HG02759 (cell line): ENCODE measurements at regions not wholly inside any gene's neighbourhood (a gene's known extent, or its start where the extent isn't known, plus 50 kb on each side); places are given as distances from the start of the nearest gene placed in this dataset.
"Not testable (repeated sequence)": the region's sequence is repeated elsewhere in the genome, so short reads cannot be mapped to it uniquely, and the experiment has no call there.

Experiments
- ATAC-seq: cut with Tn5 transposase; IDR thresholded peaks from one replicate; pipeline ENCODE4 v1.9.1; 2021; ENCODE audit warnings: mild to moderate bottlenecking, moderate library complexity; ENCODE audit not compliant: unreplicated experiment

DNA sequence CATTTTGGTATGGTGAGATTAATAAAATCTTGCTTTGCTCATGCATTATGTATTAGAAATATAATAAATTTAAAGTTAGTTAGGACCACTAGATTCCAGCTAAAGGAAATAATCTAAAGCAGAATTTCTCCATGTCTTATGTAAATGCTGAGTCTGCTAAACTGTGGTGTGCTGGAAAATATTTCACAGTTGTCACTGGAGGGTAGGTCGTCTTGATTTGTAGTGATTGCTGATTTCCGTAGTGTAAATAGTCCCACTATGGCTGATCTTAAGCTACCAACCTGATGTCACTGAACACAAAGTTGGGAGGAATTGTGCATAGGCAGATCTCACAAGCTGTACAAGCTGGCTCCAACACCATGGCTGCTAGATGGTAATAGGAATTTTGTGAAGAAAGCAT is 133.4 kb upstream of the NR3C2 start:
- no peak for ATAC-seq

DNA sequence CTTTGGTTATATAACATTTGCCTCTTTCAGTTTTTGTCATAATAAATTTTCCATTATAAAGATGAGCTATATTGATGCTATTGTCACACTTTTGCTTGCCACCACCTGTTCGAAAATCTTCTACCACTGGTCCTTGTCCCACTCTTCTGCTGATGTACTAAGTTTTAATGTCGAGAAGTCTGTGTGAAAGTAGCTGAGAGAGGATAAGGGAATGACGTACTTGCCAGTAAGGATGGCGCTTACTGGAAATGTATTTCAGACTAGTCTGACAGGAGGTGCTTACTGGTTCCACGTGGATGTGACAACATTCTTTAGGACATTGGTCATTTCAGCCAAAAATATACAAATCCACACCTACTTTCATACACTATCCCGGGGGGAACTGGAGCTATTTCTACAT is 132.7 kb upstream of the NR3C2 start:
- no peak for ATAC-seq

DNA sequence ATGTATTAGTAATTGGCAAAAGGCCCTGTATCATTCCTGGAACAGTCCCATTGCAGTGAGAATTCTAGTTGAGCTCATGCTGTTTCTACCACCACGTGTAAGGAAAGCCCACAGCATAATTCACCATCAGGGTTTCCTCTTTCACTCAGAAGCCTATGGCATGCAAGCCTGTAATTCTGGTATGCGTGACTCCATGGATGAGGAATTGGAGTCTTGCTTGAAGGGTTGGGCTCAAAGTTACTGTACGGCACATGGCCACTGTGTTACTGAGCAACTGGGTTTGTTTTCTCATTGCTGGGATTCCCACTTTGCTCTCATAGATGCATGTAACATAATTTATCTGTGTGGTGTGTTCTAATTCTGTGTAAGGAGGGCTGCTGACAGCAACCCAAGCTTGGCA is 132.3 kb upstream of the NR3C2 start:
- no peak for ATAC-seq

DNA sequence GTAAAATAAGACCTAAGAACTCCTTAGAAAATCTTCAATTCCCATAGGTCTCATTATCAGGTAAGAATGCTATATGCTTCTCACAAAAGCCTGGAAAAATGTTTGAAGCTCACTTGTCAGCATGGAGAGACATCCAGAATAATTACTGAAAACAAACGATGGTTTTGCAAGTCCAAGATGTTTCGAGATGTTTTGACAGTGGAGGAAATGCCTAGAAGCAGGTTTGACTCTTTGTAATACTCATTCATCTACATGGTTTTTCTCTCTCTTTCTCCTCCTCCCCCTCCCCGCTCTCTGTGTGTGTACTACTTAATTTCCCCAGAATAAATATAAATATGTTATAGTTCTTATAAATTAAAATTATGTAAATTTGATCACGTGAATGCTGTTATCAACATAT is 131.9 kb upstream of the NR3C2 start:
- ATAC-seq = no peak

DNA sequence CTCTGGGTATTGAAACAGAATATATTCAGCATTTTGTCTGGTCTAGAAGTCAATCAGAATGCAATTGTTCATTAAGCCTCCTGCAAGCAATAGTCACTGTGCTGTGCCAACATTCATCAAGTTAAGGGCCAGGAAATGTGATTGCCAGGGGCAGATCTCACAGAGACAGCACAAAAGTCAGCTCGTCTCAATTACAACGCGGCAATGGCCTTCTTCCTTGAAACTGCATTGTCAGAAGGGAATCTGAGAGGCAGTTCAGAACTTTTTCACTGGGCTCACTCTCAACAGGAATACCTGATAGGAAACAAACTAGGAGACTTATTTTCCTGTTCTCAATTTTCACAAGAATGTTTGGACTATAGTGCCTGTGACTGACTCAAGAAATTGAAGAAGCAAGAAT is 131.1 kb upstream of the NR3C2 start:
- no peak for ATAC-seq

DNA sequence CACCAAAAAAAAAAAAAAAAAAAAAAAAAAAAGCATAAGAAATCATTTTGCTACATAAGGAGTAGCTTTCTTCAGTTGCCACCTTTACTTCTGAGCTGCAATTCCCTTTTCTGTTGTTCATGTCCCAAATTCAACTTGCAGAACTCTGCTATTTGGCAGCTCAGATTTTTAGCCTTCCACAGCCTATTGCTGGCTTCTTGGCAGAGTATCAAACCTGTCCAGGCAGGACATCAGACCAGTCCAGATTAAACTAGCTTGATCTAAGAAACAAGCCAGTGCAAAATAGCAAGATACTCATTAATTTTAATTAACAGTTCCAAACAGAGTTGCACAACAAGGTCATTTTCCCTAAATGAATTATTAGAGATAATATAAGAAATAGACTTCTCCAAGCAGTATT is 123.6 kb upstream of the NR3C2 start:
- ATAC-seq = no peak

DNA sequence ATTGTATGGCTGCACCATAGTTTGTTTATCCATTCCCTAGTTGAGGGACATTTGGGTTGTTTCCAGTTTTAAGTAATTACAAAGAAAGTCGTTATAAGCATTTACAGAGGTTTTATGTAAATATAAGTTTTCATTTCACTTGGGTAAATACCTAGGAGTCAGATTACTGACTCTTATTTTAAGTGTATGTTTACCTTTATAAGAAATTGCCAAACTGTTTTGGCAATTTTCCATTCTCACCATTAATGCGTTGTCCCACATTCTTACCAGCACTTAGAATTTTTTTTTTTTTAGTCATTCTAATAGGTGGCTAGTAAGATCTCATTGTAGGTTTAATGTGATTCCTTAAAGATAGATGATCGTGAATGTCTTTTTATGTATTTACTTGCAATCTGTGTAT is 121.5 kb upstream of the NR3C2 start:
- ATAC-seq = no peak

DNA sequence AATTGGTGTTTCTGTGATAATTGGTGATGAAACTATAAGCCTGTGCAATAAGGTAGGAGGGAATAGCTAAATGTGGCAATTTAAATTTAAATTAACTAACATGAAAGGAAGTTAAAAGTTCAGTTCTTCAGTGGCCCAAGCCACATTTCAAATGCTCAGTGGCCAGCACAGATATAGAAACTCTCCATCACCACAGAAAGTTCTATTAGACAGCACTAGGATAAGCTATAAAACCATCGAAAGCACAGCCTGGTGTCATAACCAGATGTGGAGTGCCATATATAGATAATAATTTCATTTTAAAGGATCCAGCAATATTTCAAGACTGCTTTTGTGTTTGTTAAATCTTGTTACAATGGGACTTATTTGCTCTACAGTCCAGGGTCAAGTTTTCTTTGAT is 119.3 kb upstream of the NR3C2 start:
- no peak for ATAC-seq

DNA sequence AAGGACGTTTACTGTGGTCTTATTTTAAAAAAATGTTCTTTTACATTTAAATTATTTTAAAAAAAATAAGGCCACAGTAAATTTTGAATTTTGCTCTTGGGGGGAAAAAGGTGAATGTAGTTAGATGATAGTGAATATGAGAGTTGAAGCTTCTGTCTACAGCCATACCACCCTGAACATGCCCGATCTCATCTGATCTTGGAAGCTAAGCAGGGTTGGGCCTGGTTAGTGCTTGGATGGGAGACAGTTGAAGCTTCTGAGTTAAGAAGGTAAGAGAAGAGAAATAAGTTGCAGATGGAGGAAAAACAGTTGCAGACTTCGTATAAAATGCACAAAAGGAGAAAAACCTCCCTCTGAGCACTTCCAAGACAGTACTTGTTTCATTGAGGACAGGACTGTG is 115.6 kb upstream of the NR3C2 start:
- no peak for ATAC-seq

DNA sequence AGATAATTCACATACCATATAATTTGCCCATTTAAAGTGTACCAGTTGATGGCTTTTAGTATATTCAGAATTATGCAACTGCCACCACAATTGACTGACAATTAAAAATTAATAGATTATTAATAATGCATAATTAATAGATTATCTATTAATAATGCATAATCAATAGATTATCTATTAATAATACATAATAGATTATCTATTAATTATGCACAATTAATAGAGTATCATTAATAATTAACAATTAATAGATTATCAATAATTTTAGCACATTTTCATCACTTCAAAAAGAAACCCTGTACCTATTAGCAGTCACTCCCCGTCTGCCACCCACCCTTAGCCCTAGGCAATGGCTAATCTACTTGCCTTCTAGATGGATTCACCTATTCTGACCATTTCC is 108.6 kb upstream of the NR3C2 start:
- no peak for ATAC-seq

DNA sequence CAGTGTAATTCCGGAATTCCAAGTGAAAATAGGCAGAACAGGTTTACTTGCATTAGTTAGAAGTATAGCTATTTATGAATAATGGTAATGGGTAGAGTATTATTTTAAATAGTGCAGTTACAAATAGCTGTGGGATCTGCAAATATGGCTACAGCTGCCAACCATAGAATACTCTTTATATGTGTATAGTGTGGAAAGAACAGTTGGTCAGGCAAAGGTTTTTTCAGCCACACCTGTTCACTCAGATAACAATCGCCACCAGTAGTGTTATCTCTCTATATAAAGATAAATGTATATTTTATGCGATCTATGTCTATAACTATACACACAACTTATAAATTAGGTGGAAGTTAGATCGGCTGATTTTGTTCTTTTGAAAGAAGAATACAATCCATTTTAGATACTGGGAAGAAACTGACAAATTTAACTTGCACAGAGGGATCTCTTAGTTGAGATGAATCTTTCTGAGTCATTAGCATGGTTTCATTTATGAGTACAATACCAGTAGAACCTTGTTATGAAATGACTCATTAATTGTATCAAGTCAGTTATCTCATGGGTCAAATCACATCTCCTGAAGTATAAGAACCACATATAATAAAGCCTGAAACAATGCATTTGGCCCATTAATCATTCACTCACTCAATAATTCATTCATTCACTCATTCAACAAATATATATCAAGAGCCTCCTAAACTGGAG is 100.9 kb upstream of the NR3C2 start:
- ATAC-seq = no peak

DNA sequence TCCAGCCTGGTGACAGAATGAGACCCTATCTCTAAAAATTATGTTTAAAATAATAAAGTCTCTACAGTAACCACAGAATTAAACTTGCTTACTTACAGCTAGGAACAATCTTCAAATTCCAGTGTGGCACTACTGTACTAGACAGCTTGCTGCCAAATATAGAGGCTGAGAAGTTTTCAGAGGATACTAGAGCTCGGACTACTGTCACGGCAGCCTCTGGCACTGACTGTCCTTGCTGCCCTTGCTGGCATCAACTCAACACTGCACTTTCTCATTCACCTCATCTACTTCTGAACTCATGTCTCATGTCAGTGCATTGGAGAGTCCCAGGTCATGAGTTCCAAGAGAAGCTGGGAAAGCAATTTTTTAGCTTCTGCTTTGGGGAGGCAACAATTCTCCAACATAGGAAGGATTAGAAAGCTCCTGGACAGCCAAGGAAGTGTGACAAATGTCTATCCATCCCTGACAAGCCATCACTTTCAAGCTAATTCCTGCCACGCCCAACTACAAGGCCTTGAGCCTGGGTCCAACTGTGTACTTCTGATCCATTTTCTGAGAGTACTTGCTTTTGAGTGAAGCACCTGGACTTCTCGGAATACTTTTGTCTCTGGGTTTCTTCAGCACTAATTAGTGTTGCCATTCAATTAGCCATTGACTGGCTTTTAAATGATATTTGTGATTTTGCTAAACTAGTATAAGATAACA is 98.6 kb upstream of the NR3C2 start:
- no peak for ATAC-seq

DNA sequence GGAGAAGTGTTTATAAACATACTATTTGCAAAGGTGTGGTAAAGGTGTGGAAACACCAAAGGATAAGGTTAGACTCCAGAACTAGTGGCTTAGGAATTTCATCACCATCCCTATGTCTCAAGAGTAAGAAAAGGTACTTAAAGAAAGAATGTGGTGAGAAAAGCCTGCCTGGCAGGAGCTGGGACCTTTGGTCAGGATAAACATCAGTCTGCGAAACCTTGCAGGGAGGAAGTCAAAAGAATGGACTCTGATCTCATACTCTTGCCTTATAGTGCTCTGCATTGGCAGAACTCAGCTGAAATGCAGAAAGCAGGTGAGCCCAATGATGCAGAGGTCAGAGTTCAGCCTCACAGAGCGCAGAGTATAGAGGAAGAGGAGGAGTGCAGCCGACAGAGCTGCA is 97.2 kb upstream of the NR3C2 start:
- no peak for ATAC-seq

DNA sequence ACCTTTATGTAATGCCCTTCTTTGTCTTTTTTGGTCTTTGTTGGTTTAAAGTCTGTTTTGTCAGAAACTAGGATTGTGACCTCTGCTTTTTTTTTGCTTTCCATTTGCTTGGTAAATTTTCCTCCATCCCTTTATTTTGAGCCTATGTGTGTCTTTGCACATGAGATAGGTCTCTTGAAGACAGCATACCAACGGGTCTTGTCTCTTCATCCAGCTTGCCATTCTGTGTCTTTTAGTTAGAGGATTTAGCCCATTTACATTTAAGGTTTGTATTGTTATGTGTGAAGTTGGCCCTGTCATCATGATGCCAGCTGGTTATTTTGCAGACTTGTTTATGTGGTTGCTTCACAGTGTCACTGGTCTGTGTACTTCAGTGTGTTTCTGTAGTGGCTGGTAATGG is 91.6 kb upstream of the NR3C2 start:
- ATAC-seq = not testable (repeated sequence)

DNA sequence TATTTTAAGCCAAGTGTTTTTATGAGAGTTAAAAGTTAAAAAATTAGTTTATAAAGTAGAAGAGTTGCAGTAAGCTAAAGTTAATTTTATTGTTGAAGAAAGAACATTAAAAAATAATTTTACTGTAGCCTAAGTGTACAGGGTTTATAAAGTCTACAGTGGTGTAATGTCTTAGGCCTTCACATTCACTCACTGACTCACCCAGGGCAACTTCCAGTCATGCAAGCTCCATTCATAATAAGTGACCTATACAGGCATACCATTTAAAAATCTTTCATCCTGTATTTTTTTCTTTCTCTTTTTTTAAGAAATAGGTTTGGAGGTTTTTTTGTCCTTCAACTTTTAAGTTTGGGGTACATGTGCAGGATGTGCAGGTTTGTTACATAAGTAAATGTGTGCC is 87.9 kb upstream of the NR3C2 start:
- no peak for ATAC-seq

DNA sequence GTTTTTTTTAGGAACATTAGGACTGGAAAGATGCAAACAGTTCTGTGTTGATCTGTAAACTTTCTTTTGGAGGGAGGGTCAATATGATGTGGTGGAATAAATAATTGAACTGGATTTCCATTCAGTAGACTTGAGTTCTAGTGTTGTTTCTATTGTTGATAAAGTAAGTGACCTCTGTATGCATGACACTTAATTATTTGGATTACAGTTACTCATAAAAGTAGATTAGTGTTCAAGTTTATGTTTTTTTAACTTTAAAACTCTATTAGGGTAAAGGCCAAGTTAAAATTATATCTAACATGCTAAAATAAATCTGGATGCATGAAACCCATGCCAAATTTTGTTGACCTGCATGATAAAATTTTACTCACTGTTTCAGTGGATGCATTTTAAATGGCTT is 85.4 kb upstream of the NR3C2 start:
- ATAC-seq = no peak

DNA sequence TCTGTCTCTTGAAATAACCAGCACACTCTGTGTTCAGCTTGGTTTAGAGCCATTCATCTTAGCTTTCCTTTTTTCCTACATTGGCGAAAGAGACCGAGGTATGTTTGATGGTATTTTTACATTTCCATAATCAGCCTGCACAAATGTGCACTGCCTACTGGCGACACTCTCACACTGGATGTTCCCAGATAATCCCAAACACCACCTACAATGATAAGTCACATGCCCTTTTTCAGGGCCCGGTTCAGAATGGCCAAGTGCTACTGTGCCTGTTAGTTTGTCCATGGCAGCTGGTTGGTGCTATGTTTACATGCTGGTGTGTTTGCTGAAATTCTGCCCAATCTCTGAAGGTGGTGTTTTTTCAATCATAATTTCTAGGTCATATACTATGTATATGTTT is 80.8 kb upstream of the NR3C2 start:
- ATAC-seq = no peak

DNA sequence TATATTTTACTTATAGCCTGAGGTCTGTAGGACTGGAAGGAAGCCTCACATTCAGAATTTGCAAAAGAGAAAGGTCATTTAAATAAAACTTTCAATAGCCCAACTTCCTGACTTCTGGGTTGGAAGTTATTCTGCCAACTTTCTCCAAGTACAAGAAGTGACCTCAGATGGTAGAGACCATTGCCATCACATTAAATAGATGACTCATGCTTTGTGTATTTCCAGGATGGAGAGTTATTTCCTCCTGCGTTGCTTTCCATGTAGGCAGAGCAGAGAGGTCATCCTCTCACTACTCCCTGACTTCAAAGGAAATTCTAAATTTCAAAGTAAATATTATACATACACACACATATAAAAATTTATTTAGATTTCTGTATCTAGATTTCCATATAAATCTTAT is 73.0 kb upstream of the NR3C2 start:
- no peak for ATAC-seq

DNA sequence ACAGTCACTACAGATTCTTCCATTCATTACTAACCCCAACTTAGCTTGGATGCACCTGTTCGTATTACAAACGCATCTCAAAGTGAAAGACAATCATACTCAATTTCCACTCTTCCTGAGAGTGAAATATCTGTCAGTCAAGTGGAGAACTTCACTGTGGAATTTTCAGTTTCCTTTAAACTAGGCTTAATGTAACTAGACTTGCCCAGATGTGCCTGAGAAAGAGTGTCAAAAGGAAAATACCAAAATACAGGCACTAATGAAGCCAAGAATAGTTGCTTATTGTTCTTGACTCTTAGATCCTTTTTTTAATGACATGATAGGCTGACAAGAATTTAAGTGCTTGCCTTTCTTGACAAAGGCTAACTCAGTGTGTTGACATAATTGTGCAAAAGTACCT is 72.4 kb upstream of the NR3C2 start:
- ATAC-seq = no peak

DNA sequence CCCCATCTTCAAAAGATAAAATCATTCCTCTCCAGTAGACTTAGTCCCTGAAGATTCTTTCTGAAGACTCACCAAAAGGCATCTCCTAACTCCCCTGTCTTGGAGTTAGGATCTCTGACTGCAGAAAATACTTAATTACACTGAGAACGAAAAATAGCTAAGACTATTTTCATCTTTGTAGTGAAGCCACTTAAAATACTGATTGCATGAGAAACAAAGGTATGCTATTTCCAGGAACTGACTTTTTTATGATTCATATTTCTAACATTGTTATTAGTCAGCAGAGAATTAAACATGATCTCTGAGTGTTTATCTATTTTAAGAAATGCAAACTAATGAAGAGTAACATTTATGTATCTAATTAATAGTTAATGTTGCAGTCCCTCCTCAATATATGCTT is 71.8 kb upstream of the NR3C2 start:
- ATAC-seq = no peak

DNA sequence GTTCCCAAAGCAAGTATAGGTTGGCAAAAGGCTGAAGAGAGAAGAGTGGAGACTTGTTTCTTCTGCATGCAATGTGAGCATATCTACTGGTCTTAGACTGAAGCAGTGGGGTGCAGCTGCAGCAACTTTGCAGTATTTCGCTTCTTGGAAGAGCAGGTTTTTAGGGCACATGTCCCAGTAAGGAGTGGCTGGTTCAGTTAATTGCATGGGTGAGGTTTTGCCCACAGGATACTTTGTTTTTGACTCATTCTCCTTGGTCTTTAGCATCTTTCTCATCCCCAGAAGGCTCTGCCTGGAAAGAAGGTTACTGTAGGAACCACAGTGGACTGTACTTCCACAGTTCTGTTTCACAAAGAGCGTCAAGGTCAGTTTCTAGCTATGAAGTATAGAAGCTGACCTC is 68.0 kb upstream of the NR3C2 start:
- ATAC-seq = no peak

DNA sequence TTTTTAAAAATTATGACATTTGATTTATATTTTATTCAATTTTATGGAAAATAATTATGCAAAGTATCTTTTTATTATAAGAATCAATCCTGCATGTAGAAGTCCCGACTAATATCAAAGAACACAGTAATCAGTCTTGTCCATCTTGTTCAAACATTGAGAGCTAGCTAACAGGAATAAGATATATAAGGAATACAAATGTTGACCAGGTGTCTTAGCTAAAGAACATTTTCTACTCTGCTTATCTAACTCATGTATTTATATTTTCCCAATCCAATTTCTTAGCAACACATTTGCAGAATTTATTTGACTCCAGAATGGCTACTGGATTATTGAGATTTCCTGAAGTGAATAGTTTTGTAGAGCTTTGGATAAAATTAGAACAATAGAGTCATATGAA is 61.5 kb upstream of the NR3C2 start:
- ATAC-seq = no peak

DNA sequence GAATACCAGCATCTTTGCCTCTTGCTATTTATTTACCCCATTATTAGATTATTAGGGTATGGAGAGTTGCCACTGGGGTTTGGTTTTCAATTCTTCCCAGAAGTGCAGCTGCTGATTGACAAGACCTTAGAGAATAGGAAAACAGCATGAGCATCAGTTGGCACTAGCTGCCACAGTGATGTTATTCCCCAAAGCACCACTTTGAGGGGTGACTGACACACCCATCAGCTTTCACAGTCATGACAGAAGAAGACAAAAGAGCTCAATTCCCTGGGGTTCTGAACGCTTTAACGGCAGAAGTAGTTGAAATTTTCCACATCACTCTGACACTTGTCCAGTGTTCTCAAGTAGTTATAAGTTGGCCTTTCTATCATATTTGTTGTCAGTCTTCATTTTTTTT is 55.0 kb upstream of the NR3C2 start:
- ATAC-seq = no peak
